ENCODE measurements at regions not wholly inside any gene's neighbourhood (a gene's known extent, or its start where the extent isn't known, plus 50 kb on each side); places are given as distances from the start of the nearest gene placed in this dataset.

- ChIA-PET CTCF (no interaction called here), POLR2A (ENCODE audit: unreplicated experiment) (no interaction called here)
- Histone ChIP-seq H2AK5ac (ENCODE audit: low read depth, low read length) (no peak overlapping the region; the same call in 1 of the 2 replicates), H3K56ac (ENCODE audit: extremely low read depth, insufficient read depth, low read length) (no peak overlapping the region), H2BK15ac (ENCODE audit: low read depth, low read length) (no peak overlapping the region), H3K4me3 (ENCODE audit: insufficient read depth, low read depth, low read length) (no peak overlapping the region), H3K4ac (ENCODE audit: low read depth, low read length) (no peak overlapping the region), H4K8ac (ENCODE audit: low read depth in 2 of 2, low read length in 2 of 2) (no peak overlapping the region), H2BK5ac (ENCODE audit: low read depth, low read length, poor library complexity, severe bottlenecking) (no peak overlapping the region), H3K9me1 (ENCODE audit: insufficient read depth, low read length) (no peaks in the 10 kb centered on the region; the same call in 1 of the 2 replicates), H3K4me1 (ENCODE audit: control insufficient read depth, insufficient read depth, low read length) (peaks cover 4% of the 10 kb centered on the region; the same call in 1 of the 2 replicates), H3K9ac (ENCODE audit: low read depth, low read length) (no peak overlapping the region), H3K79me1 (ENCODE audit: low read depth in 1 of 2, low read length in 2 of 2) (no peaks in the 10 kb centered on the region), H4K20me1 (ENCODE audit: insufficient read depth, low read length) (no peaks in the 10 kb centered on the region), H2AFZ (replicated peaks; ENCODE audit: low read length, poor library complexity) (no peak overlapping the region), H4K91ac (ENCODE audit: insufficient read depth, low read depth, low read length) (no peak overlapping the region), H2BK120ac (ENCODE audit: low read depth, low read length) (no peak overlapping the region), H3K23ac (ENCODE audit: low read depth, low read length) (no peak overlapping the region), H3K14ac (replicated peaks; ENCODE audit: low read depth, low read length) (no peak overlapping the region), H3K36me3 (ENCODE audit: control insufficient read depth, insufficient read depth, low read length) (no peaks in the 10 kb centered on the region), H2BK20ac (ENCODE audit: low read depth, low read length) (no peak overlapping the region; the same call in 1 of the 2 replicates), H3K27ac (ENCODE audit: insufficient read depth, low read length) (no peak overlapping the region), H3K4me2 (ENCODE audit: low read depth, low read length) (no peak overlapping the region), H3K27me3 (ENCODE audit: control insufficient read depth, insufficient read depth, low read length) (peaks cover 13% of the 10 kb centered on the region), H4K5ac (ENCODE audit: low read depth, low read length) (no peak overlapping the region), H3K9me3 (ENCODE audit: control insufficient read depth, insufficient read depth, low read length) (no peaks in the 10 kb centered on the region), H2AK9ac (replicated peaks; ENCODE audit: low read depth, low read length, poor library complexity) (no peak overlapping the region), H3K18ac (ENCODE audit: low read depth, low read length) (no peak overlapping the region)
- intact Hi-C loops (cut with micrococcal nuclease): loop anchor here (10.0 kb wide), 1 partner anchor 146 kb away; no protein-coding TSS in a partner anchor
- in situ Hi-C loops (cut with MboI; ENCODE audit: low sequenced_read_pairs): loop anchor here (10.0 kb wide), 1 partner anchor 636 kb away; no protein-coding TSS in a partner anchor
- DNase-seq (no peak), ATAC-seq (ENCODE audit: low read depth) (no peak)
- dilution Hi-C loops (cut with HindIII; ENCODE audit: low sequenced_read_pairs, unreplicated experiment): no loop called here
- TF ChIP-seq MAFK (IDR thresholded peaks at IDR 0.05; ENCODE audit: low read depth, low read length) (no peak), USF2 (IDR thresholded peaks at IDR 0.05; ENCODE audit: low read depth, low read length) (no peak)
- BruUV-seq (replicated peaks): no TSS peak
Observed at GRCh38 chr14:54170301-54170700, 213.7 kb upstream of the BMP4 start.
